K562 (cell line): ENCODE measurements at regions not wholly inside any gene's neighbourhood (a gene's known extent, or its start where the extent isn't known, plus 50 kb on each side); places are given as distances from the start of the nearest gene placed in this dataset.

ENCODE experiments used
- ATAC-seq: fragments of 200-7000 bp; cut with Tn5 transposase; 3 replicates; pipeline ENCODE4 v1.9.1; 2020; ENCODE audit warnings: moderate library complexity
- BruUV-seq: library from RNA; stranded (reverse); fragments of 400-500 nt; replicated peaks from 2 replicates; lab custom pipeline; 2021; lab: Mats Ljungman, UMichigan
- CTCF ChIA-PET: fragments of 300-600 bp; formaldehyde crosslinking; extraction: SDS; loops from one replicate; lab custom pipeline; 2021; ENCODE audit warnings: low intra/inter-chr PET ratio; lab: Yijun Ruan, JAX
- POLR2A ChIA-PET: fragments of 300-600, 350-650 bp; sonication (Branson Sonifier 250); formaldehyde crosslinking; extraction: SDS; loops from one replicate; lab custom pipeline; 2021; ENCODE audit warnings: antibody characterized with exemption, inconsistent platforms; lab: Yijun Ruan, JAX
- DNase-seq, 4 experiments: peaks; one replicate each; pipeline versions ENCODE4 v3.0.0 to v3.0.0-alpha.2; 2011 to 2018; ENCODE audit warnings: low spot score in 3 of 4, mixed read lengths in 3 of 4; ENCODE audit errors: extremely low read depth in 1 of 4
- FAIRE-seq: peaks from 2 replicates; lab custom pipeline; 2011; peaks lifted over from hg19 to GRCh38; lab: Jason Lieb, UNC
- H2AFZ ChIP-seq: 2 replicates; pipeline ENCODE4 v1.6.0; 2011; ENCODE audit warnings: low read depth, low read length, control low read depth, inconsistent platforms
- H3K27ac ChIP-seq: fragments of 200-600 bp; 3 replicates; pipeline ENCODE4 v1.8.0; 2011; ENCODE audit warnings: low read depth, mild to moderate bottlenecking, control low read depth, inconsistent platforms, low read length, moderate library complexity, mixed read lengths; ENCODE audit errors: extremely low read depth
- H3K27me3 ChIP-seq, 2 experiments: fragments of 300-600 bp in 1 of 2; 2 replicates in 1 of 2; 3 replicates in 1 of 2; pipeline versions ENCODE4 v1.6.0 to v1.8.0; 2011; ENCODE audit warnings: inconsistent platforms in 2 of 2, low read length in 2 of 2, mild to moderate bottlenecking in 1 of 2, mixed read lengths in 1 of 2, moderate library complexity in 1 of 2; ENCODE audit not compliant: control insufficient read depth in 2 of 2, insufficient read depth in 2 of 2
- H3K36me3 ChIP-seq: fragments of 300-600 bp; 3 replicates; pipeline ENCODE4 v1.8.0; 2011; ENCODE audit warnings: mild to moderate bottlenecking, low read length, inconsistent platforms; ENCODE audit not compliant: control insufficient read depth, insufficient read depth
- H3K4me1 ChIP-seq, 2 experiments: fragments of 200-600 bp in 1 of 2; replicated peaks in 1 of 2; 2 replicates in 1 of 2; 3 replicates in 1 of 2; pipeline versions ENCODE4 v1.5.1 to v1.8.0; 2011; ENCODE audit warnings: inconsistent platforms in 2 of 2, low read length in 2 of 2, mild to moderate bottlenecking in 1 of 2, mixed read lengths in 1 of 2, moderate library complexity in 1 of 2; ENCODE audit not compliant: control insufficient read depth in 2 of 2, insufficient read depth in 2 of 2
- H3K4me2 ChIP-seq: 2 replicates; pipeline ENCODE4 v1.6.1; 2011; ENCODE audit warnings: low read length, control low read depth, inconsistent platforms, mixed read lengths; ENCODE audit not compliant: insufficient read depth
- H3K4me3 ChIP-seq: fragments of 200-600 bp; sonication (generic), shearing (Covaris generic); 2 replicates; pipeline ENCODE4 v1.5.1; 2016; ENCODE audit warnings: control low read depth, inconsistent platforms
- H3K79me2 ChIP-seq: fragments of 200-600 bp; 3 replicates; pipeline ENCODE4 v1.8.0; 2011; ENCODE audit warnings: low read length, inconsistent platforms; ENCODE audit not compliant: control insufficient read depth, insufficient read depth
- H3K9ac ChIP-seq, 2 experiments: 2 replicates each; pipeline versions ENCODE4 v1.6.0 to v1.6.1; 2011; ENCODE audit warnings: low read depth in 2 of 2, low read length in 2 of 2, control low read depth in 1 of 2, inconsistent platforms in 1 of 2, mild to moderate bottlenecking in 1 of 2, mixed read lengths in 1 of 2; ENCODE audit not compliant: insufficient read depth in 1 of 2
- H3K9me1 ChIP-seq: one replicate; pipeline ENCODE4 v1.6.0; 2011; ENCODE audit warnings: inconsistent platforms, mild to moderate bottlenecking, low read length, moderate library complexity; ENCODE audit not compliant: control insufficient read depth, insufficient read depth
- H3K9me3 ChIP-seq: replicated peaks from 2 replicates; pipeline ENCODE4 v1.5.1; 2011; ENCODE audit warnings: low read depth, low read length, inconsistent platforms; ENCODE audit not compliant: control insufficient read depth, insufficient read depth
- H4K20me1 ChIP-seq: replicated peaks from 2 replicates; pipeline ENCODE4 v1.6.1; 2011; ENCODE audit warnings: low read length, inconsistent platforms, mixed read lengths; ENCODE audit not compliant: control insufficient read depth, insufficient read depth
- ARID3B ChIP-seq: fragments of 250-450 bp; sonication (Bioruptor Pico); IDR thresholded peaks from 2 replicates; pipeline ENCODE4 v1.4.0; 2020; ENCODE audit warnings: borderline replicate concordance
- ATF7 ChIP-seq: fragments of 450-650 bp; IDR thresholded peaks from 2 replicates; pipeline ENCODE4 v1.7.1; 2014; ENCODE audit warnings: mild to moderate bottlenecking, moderate library complexity
- CHD1 ChIP-seq: fragments of 200-600 bp; sonication (generic); IDR thresholded peaks from one replicate; pipeline ENCODE4 v1.6.1; 2012; ENCODE audit warnings: mild to moderate bottlenecking, moderate library complexity, low read length, inconsistent platforms
- CHD2 ChIP-seq: IDR thresholded peaks from 2 replicates; pipeline ENCODE4 v1.6.1; 2011; ENCODE audit warnings: low read depth, low read length
- DACH1 ChIP-seq: fragments of 450-650 bp; IDR thresholded peaks from 2 replicates; pipeline ENCODE4 v1.6.1; 2018; ENCODE audit not compliant: partially characterized antibody
- KAT7 ChIP-seq: sonication (generic); formaldehyde crosslinking; IDR thresholded peaks from 2 replicates; pipeline ENCODE4 v1.8.0; 2022; ENCODE audit warnings: missing genetic modification reagents, mild to moderate bottlenecking, borderline replicate concordance
- MITF ChIP-seq: IDR thresholded peaks from 2 replicates; pipeline ENCODE4 v1.6.1; 2014; ENCODE audit warnings: antibody characterized with exemption
- MXD1 ChIP-seq: fragments of 250-450 bp; sonication (Bioruptor Pico); IDR thresholded peaks from 2 replicates; pipeline ENCODE4 v1.8.0; 2021; ENCODE audit warnings: borderline replicate concordance, mild to moderate bottlenecking, moderate library complexity; ENCODE audit not compliant: poor library complexity, severe bottlenecking
- NEUROD1 ChIP-seq: fragments of 150-350 bp; IDR thresholded peaks from 2 replicates; pipeline ENCODE4 v1.6.1; 2014; ENCODE audit warnings: borderline replicate concordance, low read length, low read depth; ENCODE audit not compliant: partially characterized antibody
- NUFIP1 ChIP-seq: fragments of 450-650 bp; IDR thresholded peaks from 2 replicates; pipeline ENCODE4 v1.6.1; 2018; ENCODE audit not compliant: partially characterized antibody
- RHOXF2B ChIP-seq: fragments of 250-450 bp; sonication (Bioruptor Pico); conservative IDR thresholded peaks from 2 replicates; pipeline ENCODE4 v1.5.1; 2021
- SLC30A9 ChIP-seq: fragments of 250-450 bp; sonication (Bioruptor Pico); IDR thresholded peaks from 2 replicates; pipeline ENCODE4 v1.8.0; 2022; ENCODE audit warnings: mild to moderate bottlenecking, moderate library complexity
- STAG1 ChIP-seq: sonication (generic); formaldehyde crosslinking; IDR thresholded peaks from 2 replicates; pipeline ENCODE4 v1.5.0; 2020; ENCODE audit warnings: missing genetic modification reagents, borderline replicate concordance
- ZBTB12 ChIP-seq: fragments of 250-450 bp; sonication (Bioruptor Pico); IDR thresholded peaks from 2 replicates; pipeline ENCODE4 v1.4.0; 2020
- ZNF324 ChIP-seq: fragments of 250-450 bp; sonication (Bioruptor Pico); IDR thresholded peaks from 2 replicates; pipeline ENCODE4 v1.4.0; 2020; ENCODE audit warnings: mild to moderate bottlenecking
- ZNF778 ChIP-seq: fragments of 450-650 bp; formaldehyde crosslinking; IDR thresholded peaks from 2 replicates; pipeline ENCODE4 v1.4.0; 2020; ENCODE audit warnings: mild to moderate bottlenecking, moderate library complexity
- WGBS: fragments of 100-300 bp; shearing (Covaris generic); methylation state at CpG from one replicate; pipeline ENCODE4 v1.1.6; 2016; ENCODE audit warnings: low coverage, mixed read lengths; ENCODE audit not compliant: insufficient coverage; ENCODE audit errors: missing lambda C conversion rate; 5-methylcytosine and 5-hydroxymethylcytosine counted together
- in situ Hi-C: fragments of 300-500 bp; cut with MboI; formaldehyde crosslinking; loops from 4 replicates; pipeline ENCODE4 v1.15.0; 2018; ENCODE audit warnings: inconsistent platforms, mixed read lengths
- intact Hi-C: fragments of 100-400 bp; cut with micrococcal nuclease; formaldehyde crosslinking; loops from 2 replicates; pipeline ENCODE4 v1.14.2; 2022

GRCh38 chr10:121282264-121282663 is 316.0 kb downstream of the FGFR2 start:
- no peaks in the 10 kb centered on the region for H3K79me2 ChIP-seq
- ATAC-seq (no peak), FAIRE-seq (no peak), DNase-seq (no peak)
- no peak overlapping the region for H2AFZ ChIP-seq
- intact Hi-C loops (no loop called here), in situ Hi-C loops (no loop called here)
- no peak overlapping the region for H3K4me2 ChIP-seq
- no peak overlapping the region for H3K27ac ChIP-seq
- ChIA-PET POLR2A (interaction anchor here (1.3 kb wide), 1 partner anchor 11 kb away, joined by 3 read pairs; no protein-coding TSS in a partner anchor), CTCF (no interaction called here)
- H4K20me1 ChIP-seq, result no peaks in the 10 kb centered on the region
- no TSS peak for BruUV-seq
- H3K36me3 ChIP-seq, result no peaks in the 10 kb centered on the region
- H3K4me1 ChIP-seq, result no peaks in the 10 kb centered on the region
- no peaks in the 10 kb centered on the region for H3K27me3 ChIP-seq
- no peaks in the 10 kb centered on the region for H3K9me1 ChIP-seq
- 0% methylated on average over 2 of the region's 3 CpGs for WGBS
- H3K9me3 ChIP-seq, result no peaks in the 10 kb centered on the region
- no peak overlapping the region for H3K9ac ChIP-seq
- H3K4me3 ChIP-seq, result no peak overlapping the region
- TF ChIP-seq CHD1 (no peak), DACH1 (no peak), ZNF778 (no peak), MITF (no peak), ZNF324 (CRISPR knock-in tag) (no peak), STAG1 (CRISPR knock-in tag) (no peak), NUFIP1 (no peak), ZBTB12 (CRISPR knock-in tag) (no peak), NEUROD1 (no peak), CHD2 (no peak), RHOXF2B (CRISPR knock-in tag) (no peak), SLC30A9 (CRISPR knock-in tag) (no peak), MXD1 (CRISPR knock-in tag) (no peak), ATF7 (no peak), ARID3B (CRISPR knock-in tag) (no peak), KAT7 (CRISPR knock-in tag) (no peak)
